Keratinocyte (primary cell): ENCODE measurements at regions not wholly inside any gene's neighbourhood (a gene's known extent, or its start where the extent isn't known, plus 50 kb on each side); places are given as distances from the start of the nearest gene placed in this dataset.

Experiments used
- DNase-seq: peaks from one replicate; pipeline ENCODE4 v3.0.0-alpha.2; 2011; ENCODE audit warnings: low read depth, missing footprints, low spot score
- FAIRE-seq: peaks from 2 replicates; lab custom pipeline; 2011; peaks lifted over from hg19 to GRCh38; lab: Jason Lieb, UNC
- H2AFZ ChIP-seq: 2 replicates; pipeline ENCODE4 v1.6.0; 2012; ENCODE audit warnings: low read length, control low read depth, inconsistent platforms; ENCODE audit not compliant: control insufficient read depth
- H3K27ac ChIP-seq: 2 replicates; pipeline ENCODE4 v1.5.1; 2011; ENCODE audit warnings: low read length; ENCODE audit not compliant: control insufficient read depth, insufficient read depth
- H3K27me3 ChIP-seq: 3 replicates; pipeline ENCODE4 v1.6.0; 2011; ENCODE audit warnings: low read length; ENCODE audit not compliant: control insufficient read depth, insufficient read depth; ENCODE audit errors: extremely low read depth
- H3K36me3 ChIP-seq, 2 experiments: 2 replicates in 1 of 2; 3 replicates in 1 of 2; pipeline ENCODE4 v1.5.1; 2011; ENCODE audit warnings: low read length in 2 of 2, mild to moderate bottlenecking in 1 of 2; ENCODE audit not compliant: control insufficient read depth in 2 of 2, insufficient read depth in 2 of 2; ENCODE audit errors: extremely low read depth in 1 of 2
- H3K4me1 ChIP-seq: 3 replicates; pipeline ENCODE4 v1.5.1; 2011; ENCODE audit warnings: low read length; ENCODE audit not compliant: control insufficient read depth, insufficient read depth; ENCODE audit errors: extremely low read depth
- H3K4me2 ChIP-seq: 3 replicates; pipeline ENCODE4 v1.6.0; 2011; ENCODE audit warnings: low read depth, low read length; ENCODE audit not compliant: control insufficient read depth, insufficient read depth; ENCODE audit errors: extremely low read depth
- H3K4me3 ChIP-seq, 3 experiments: fragments of 200-600 bp in 1 of 3; sonication (generic) in 1 of 3; 2 replicates in 2 of 3; 3 replicates in 1 of 3; pipeline ENCODE4 v1.5.1; 2011 to 2016; ENCODE audit warnings: low read length in 3 of 3, mild to moderate bottlenecking in 3 of 3, control low read depth in 2 of 3, inconsistent platforms in 1 of 3, low read depth in 1 of 3, mixed read lengths in 1 of 3, mixed run types in 1 of 3, moderate library complexity in 1 of 3; ENCODE audit not compliant: control insufficient read depth in 2 of 3, insufficient read depth in 2 of 3; ENCODE audit errors: extremely low read depth in 1 of 3
- H3K79me2 ChIP-seq: 2 replicates; pipeline ENCODE4 v1.6.0; 2012; ENCODE audit warnings: low read length; ENCODE audit not compliant: control insufficient read depth, insufficient read depth
- H3K9ac ChIP-seq: 3 replicates; pipeline ENCODE4 v1.6.0; 2011; ENCODE audit warnings: low read length; ENCODE audit not compliant: control insufficient read depth, insufficient read depth; ENCODE audit errors: extremely low read depth
- H3K9me1 ChIP-seq: 3 replicates; pipeline ENCODE4 v1.6.0; 2011; ENCODE audit warnings: low read length; ENCODE audit not compliant: control insufficient read depth, insufficient read depth; ENCODE audit errors: extremely low read depth
- H3K9me3 ChIP-seq: 2 replicates; pipeline ENCODE4 v1.5.1; 2012; ENCODE audit warnings: low read depth, low read length; ENCODE audit not compliant: control insufficient read depth
- H4K20me1 ChIP-seq: 3 replicates; pipeline ENCODE4 v1.6.0; 2011; ENCODE audit warnings: low read length; ENCODE audit not compliant: control insufficient read depth, insufficient read depth; ENCODE audit errors: extremely low read depth
- EZH2 ChIP-seq: IDR thresholded peaks from one replicate; pipeline ENCODE4 v1.6.1; 2012; ENCODE audit warnings: inconsistent platforms, mild to moderate bottlenecking, low read length, moderate library complexity
- dilution Hi-C: fragments of 300-500 bp; cut with MboI; formaldehyde crosslinking; loops from one replicate; pipeline ENCODE4 v1.7.0; 2020; ENCODE audit warnings: low sequenced_read_pairs; ENCODE audit not compliant: extremely low pct_ligation_motif_present
- TF ChIP-seq, protein P1 (sequence below), 3 experiments: IDR thresholded peaks in 1 of 3; conservative IDR thresholded peaks in 1 of 3; optimal IDR thresholded peaks in 1 of 3; 2 replicates in 2 of 3; 3 replicates in 1 of 3; pipeline versions ENCODE3 to v1.5.1; 2011; ENCODE audit warnings: low read length in 3 of 3, mild to moderate bottlenecking in 3 of 3, moderate library complexity in 2 of 3, control low read depth in 1 of 3, inconsistent platforms in 1 of 3; ENCODE audit not compliant: insufficient read depth in 2 of 3; ENCODE audit errors: extremely low read depth in 1 of 3

DNA sequence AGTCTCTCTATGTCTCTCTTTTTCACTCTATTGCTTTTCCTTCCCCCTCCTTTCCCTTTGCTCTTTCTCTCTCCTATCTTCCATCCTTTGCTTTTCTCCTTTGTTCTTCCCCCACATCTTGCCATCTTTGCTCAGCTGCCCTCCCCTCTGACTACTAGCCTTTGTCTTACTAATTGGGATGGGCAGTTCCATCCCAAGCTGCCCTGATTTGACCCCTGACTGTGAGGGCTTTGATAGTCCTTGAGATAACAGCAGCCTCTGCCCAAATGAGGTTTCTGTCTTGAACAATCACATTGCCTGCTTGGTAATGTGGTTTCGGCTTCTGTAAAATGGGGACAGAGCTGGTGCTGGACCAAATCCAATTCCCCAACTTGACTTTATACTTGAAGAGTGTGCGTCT, 327.7 kb downstream of the DHX35 start:
- H3K9ac ChIP-seq, result no peak overlapping the region
- TF ChIP-seq EZH2, result no peak
- TF ChIP-seq, protein P1, sequence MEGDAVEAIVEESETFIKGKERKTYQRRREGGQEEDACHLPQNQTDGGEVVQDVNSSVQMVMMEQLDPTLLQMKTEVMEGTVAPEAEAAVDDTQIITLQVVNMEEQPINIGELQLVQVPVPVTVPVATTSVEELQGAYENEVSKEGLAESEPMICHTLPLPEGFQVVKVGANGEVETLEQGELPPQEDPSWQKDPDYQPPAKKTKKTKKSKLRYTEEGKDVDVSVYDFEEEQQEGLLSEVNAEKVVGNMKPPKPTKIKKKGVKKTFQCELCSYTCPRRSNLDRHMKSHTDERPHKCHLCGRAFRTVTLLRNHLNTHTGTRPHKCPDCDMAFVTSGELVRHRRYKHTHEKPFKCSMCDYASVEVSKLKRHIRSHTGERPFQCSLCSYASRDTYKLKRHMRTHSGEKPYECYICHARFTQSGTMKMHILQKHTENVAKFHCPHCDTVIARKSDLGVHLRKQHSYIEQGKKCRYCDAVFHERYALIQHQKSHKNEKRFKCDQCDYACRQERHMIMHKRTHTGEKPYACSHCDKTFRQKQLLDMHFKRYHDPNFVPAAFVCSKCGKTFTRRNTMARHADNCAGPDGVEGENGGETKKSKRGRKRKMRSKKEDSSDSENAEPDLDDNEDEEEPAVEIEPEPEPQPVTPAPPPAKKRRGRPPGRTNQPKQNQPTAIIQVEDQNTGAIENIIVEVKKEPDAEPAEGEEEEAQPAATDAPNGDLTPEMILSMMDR (optimal IDR thresholded peaks at IDR 0.05 in 1 of 3, IDR thresholded peaks at IDR 0.05 in 1 of 3, conservative IDR thresholded peaks at IDR 0.05 in 1 of 3; ENCODE audit: extremely low read depth in 1 of 3, insufficient read depth in 2 of 3, low read length in 3 of 3), result no peak
- no peak overlapping the region for H3K27ac ChIP-seq
- H4K20me1 ChIP-seq, result no peaks in the 10 kb centered on the region
- H3K4me3 ChIP-seq, result no peak overlapping the region
- no peaks in the 10 kb centered on the region for H3K9me3 ChIP-seq
- no peaks in the 10 kb centered on the region for H3K9me1 ChIP-seq
- dilution Hi-C loops, result no loop called here
- no peak overlapping the region for H2AFZ ChIP-seq
- H3K4me1 ChIP-seq, result no peaks in the 10 kb centered on the region
- no peaks in the 10 kb centered on the region for H3K36me3 ChIP-seq
- no peak overlapping the region for H3K4me2 ChIP-seq
- H3K27me3 ChIP-seq, result no peaks in the 10 kb centered on the region
- DNase-seq (no peak), FAIRE-seq (no peak)
- H3K79me2 ChIP-seq, result no peaks in the 10 kb centered on the region

DNA sequence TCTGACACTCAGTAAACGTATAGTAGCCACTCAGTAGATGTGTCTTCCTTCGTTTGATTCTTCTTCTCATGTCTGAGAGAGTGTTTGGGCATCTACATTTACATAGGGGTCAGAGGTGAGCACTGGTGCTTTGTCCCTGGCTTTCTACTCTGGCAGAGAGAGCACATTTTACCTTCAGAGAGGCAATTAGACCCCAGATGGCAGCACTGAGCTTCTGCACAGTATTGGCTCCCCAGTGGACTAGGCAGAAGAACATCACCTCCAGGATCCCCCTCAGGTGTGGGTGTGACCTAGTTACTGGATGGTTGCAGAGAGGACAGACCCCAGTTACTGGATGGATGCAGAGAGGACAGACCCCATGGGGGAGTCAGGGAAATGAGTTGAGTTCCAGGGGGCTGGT, 327.2 kb downstream of the DHX35 start:
- Histone ChIP-seq H3K9me3 (no peaks in the 10 kb centered on the region), H2AFZ (no peak overlapping the region), H3K4me3 (no peak overlapping the region), H3K4me2 (no peak overlapping the region), H3K79me2 (no peaks in the 10 kb centered on the region), H3K27ac (no peak overlapping the region), H3K9ac (no peak overlapping the region), H3K4me1 (no peaks in the 10 kb centered on the region), H4K20me1 (no peaks in the 10 kb centered on the region), H3K9me1 (no peaks in the 10 kb centered on the region), H3K27me3 (no peaks in the 10 kb centered on the region), H3K36me3 (no peaks in the 10 kb centered on the region)
- dilution Hi-C loops, result no loop called here
- TF ChIP-seq, protein P1 (optimal IDR thresholded peaks at IDR 0.05 in 1 of 3, IDR thresholded peaks at IDR 0.05 in 1 of 3, conservative IDR thresholded peaks at IDR 0.05 in 1 of 3; ENCODE audit: extremely low read depth in 1 of 3, insufficient read depth in 2 of 3, low read length in 3 of 3), result peak in 2 of 3 experiments; percentile 48 to 51
- no peak for TF ChIP-seq EZH2
- FAIRE-seq (no peak), DNase-seq (no peak)
